HPDE6-E6E7 (cell line): ENCODE measurements at regions not wholly inside any gene's neighbourhood (a gene's known extent, or its start where the extent isn't known, plus 50 kb on each side); places are given as distances from the start of the nearest gene placed in this dataset.

Experiments used
- DNase-seq: peaks from one replicate; pipeline ENCODE4 v3.0.0; 2011; ENCODE audit warnings: missing footprints; ENCODE audit errors: extremely low spot score

DNA sequence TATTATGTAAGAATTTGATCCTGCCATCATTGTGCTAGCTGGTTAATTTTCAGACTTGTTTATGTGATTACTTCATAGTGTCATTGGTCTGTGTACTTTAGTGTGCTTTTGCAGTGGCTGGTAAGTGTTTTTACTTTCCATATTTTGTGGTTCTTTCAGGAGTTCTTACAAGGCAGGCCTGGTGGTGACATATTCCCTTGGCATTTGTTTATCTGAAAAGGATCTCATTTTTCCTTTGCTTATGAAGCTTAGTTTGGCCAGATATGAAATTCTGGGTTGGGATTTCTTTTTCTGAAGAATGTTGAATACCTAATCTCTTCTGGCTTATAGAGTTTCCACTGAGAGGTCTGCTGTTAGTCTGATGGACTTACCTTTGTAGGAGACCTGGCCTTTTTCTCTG, 72.8 kb upstream of the MC4R start:
- no peak for DNase-seq

DNA sequence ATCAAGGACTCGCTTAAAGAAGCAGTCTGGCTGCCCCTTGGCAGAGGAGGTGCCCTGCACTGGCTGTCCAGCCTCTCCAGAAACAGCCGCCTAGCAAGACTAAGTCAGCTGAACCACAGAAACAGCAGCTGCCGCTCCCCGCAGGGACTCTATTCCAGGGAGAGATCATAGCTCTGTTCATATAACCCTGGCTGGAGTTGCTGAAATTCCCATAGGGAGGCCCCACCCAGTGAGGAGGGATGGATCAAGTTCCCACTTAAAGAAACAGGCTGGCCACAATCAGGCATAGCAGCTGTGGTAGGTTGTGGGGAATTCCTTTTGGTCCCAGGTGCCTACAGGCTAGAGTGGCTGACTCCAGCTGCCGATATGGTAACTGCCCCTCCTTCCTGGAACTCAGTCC, 74.2 kb upstream of the MC4R start:
- DNase-seq = no peak

DNA sequence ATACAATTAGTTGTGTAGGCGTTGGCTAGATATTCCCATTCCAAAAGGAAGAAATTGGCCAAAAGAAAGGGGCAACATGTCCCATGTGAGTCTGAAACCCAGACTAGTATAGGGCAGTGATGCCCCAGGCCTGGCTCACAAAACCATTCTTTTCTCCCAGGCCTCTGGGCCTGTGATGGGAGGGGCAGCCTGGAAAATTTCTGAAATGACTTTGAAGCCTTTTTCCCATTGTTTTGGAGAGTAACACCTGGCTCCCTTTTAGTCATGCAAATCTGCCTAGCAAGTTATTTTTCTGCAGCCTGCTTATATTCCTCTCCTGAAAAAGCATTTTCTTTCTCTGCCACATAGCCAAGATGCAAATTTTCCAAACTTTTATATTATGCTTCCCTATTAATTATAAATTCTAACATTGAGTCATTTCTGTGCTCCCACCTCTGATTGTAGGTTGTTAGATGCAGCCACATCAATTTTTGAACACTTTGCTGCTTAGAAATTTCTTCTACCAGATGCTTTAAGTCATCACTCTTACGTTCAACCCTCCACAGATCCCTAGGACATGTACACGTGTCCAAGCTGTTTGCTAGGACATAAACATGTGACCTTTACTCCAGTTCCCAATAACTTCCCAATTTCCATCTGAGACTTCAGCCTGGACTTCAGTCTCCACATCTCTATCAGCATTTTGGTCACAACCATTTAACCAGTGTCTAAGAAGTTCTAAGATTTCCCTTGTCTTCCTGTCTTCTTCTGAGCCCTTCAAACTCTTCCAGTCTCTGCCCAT, 76.1 kb upstream of the MC4R start:
- no peak for DNase-seq

DNA sequence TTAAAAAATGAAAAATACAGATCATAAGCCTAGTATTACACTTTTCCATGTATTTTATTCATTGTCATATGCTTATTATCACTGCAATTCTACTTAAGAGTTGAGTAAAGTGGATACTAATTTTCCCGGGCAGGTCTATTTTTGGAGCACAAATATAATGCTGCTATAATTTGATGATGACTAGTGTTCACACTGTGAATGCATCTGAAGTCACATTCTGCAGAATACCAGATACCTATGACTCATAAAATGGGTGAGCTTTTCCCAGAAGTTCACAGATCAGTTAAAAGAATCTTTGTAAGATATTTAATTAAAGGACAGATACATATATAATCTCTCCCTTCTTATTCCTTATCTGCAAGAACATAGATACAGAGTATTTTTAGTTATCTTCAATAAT, 79.8 kb upstream of the MC4R start:
- DNase-seq = peak; percentile 21

DNA sequence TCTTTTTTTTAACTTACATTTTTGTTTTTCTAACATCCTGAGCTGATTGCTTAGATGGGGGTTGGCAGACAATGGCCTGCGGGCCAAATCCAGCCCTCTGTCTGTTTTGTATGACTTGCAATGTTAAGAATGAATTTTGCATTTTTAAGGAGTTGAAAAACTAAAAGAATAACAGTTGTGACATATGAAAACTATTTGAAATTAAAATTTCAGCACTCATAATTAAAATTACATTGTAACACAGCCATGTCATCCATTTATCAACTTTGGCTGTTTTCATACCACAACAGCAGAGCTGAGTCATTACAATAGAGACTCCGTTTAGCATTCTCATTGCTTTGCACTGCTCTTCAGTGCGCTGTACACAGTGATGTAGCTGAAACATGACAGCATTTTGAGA, 94.1 kb upstream of the MC4R start:
- DNase-seq = no peak

DNA sequence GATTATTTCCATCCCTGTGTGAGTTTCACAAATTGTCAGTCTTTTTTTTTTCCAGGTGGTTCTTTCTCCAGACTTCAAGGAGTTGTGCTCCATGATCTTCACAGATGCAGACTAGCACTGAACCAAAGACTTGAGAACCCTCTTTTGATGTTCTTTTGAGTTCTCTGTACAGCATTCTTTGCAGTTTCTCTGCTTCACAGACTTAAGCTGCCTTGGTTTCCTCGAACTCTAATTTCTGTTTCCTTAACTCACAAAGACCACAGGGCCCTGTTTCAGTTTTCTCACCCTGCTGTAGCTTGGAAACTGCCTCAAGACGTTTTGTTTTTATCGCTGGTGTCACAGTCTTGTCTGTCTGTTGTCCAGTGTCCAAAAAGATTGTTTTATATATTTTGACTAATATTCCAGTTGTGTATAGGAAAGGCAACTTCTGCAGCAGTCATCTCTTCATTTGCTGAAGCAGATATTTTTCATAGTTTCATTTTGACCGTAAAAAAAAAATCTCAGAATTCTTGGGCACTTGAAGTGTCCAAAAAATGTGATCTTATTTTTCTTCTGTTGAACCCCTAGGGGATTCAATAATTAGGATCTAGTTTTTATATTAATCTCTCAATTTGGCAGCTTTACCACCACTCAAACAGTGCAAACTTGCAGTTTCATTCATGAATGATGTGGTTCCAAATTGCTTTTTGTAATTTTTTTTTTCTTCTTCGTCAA, 97.0 kb upstream of the MC4R start:
- DNase-seq = no peak

DNA sequence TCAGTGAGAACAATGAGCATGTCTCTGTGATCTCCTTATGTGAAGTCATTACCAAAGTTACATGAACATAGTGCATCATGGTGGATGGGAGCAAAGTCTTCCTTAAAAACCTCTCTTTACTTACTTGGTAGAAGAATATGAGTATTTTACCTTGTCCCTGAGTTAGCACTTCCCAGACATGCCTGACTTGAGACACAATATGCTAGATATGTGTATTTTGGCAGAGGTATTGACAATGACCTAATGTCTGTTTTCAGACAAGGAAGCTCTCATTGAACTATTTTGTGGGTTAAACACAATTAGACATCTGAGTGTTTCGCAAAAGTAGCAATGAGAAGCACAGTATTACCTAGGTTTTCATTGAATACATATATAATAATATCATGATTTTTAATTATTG, 99.1 kb upstream of the MC4R start:
- no peak for DNase-seq

DNA sequence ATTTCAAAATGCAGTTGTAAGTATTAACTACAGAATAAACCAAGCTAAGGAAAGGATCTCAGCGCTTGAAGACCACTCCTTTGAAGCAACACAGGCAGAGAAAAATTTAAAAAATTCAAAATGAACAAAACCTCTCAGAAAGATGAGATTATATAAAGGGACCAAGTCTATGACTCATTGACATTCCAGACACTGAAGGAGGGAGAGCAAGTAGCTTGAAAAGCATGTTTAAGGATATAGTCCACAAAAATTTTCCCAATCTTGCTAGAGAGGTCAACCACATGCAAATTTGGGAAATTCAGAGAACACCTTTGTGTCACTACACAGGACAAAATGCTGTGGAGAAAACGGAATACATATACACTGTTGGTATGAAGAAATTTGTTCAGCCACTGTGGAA, 112.6 kb upstream of the MC4R start:
- DNase-seq = no peak

DNA sequence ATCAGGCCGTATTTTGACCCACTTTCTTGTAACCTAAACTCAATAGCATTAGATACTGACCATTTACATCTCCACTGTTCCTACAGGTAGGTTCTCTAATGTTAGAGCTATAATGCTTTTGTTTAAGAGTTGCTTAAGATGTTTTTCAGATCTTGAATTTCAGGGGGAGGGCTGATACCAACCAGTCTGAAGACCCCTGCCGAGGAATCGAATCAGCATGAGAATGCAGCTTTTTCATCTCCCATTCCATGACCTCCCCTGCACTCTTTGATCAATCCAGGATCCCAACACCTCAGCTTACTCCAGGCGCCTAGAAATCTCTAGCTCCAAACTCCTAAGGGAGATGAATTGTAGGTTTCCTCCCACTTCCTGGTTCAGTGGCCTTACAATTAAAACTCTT, 120.5 kb upstream of the MC4R start:
- no peak for DNase-seq

DNA sequence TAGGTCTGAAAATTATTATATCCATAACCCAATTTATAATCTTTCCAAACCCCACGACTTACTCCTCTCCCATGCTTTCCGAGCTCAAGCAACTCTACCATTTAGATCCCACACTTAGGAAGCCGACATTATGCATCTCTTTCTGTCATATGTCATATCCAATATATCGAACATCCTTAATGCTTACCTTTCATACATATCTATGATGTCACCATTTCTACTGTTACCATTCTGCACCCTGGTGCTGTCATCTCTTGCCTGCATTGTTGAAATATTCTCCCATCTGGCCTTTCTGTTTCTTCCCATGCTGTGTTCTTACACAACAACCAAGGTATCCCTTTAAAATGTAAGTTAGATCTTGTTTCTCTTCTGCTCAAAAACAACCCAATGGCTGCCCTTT, 127.1 kb upstream of the MC4R start:
- DNase-seq = no peak

DNA sequence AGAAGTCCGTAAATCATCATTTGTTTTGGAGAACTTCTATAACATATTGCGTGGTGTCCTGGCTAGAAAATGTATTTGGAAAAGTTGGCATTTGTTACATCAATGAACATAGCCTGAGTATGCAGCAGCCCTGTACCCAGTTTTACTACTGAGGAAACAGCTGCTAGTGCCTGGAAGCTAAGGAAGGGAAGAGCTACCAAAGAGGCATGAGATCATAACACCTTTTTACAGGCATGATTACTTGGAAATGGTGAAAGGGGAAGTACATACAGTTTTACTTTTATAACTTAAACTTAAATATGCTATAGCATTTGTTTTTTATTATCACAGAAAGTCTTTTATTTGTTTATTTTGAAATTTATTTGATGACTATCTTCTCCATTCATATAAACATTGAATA, 128.4 kb upstream of the MC4R start:
- DNase-seq = no peak

DNA sequence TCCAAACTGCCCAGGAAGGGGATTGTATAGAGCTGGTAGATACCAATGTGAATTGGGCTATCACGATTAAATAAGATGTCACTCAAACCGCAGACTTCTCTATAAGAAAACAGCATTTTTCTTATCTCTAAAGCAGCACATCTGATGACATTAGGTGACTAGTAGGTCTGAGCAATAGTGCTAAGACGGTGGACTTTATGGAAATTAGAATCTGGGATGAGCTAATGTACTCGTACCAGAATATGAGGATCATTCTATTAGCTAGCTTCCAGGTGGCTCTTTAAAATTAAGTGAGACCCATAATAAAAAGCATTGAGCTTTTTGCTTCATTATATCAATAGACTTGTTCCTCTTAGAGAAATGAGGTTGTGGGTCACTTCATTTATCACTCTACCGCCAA, 130.0 kb upstream of the MC4R start:
- no peak for DNase-seq

DNA sequence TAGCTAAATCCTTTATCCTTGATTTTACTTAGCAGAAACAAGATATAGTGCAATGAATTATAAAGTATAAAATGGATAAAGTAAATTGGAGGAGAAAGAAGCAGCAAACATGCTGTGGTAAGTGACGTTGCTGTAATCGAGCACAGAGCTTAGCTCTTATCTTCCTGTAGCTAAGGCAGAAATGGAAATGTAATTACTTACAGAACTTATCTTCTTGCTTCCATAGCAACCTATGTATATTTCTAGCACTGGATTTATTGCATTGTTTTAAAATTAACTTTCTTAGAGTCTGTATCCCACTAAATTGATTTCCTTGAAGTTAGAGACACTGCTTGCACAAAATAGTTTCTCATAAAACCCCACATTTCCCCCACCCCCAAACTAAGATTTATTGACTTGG, 130.6 kb upstream of the MC4R start:
- DNase-seq = no peak

DNA sequence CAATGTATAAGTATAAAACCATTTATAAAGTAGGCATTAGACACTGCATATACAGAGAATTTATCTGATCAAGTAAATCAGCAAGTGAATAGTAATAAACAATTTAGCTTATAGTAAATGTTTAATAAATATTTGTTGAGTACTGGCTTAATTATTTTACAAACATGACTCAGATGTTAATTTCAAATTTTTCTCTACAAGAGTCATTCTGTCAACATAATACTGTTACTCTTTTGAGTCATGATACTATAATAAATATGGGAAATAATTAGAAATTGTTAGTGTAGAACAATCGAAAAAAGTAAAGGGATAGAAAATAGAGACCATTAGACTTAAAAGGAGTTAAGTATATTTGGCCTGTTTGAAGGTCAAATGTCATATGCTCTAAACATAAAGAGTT, 133.6 kb upstream of the MC4R start:
- no peak for DNase-seq

DNA sequence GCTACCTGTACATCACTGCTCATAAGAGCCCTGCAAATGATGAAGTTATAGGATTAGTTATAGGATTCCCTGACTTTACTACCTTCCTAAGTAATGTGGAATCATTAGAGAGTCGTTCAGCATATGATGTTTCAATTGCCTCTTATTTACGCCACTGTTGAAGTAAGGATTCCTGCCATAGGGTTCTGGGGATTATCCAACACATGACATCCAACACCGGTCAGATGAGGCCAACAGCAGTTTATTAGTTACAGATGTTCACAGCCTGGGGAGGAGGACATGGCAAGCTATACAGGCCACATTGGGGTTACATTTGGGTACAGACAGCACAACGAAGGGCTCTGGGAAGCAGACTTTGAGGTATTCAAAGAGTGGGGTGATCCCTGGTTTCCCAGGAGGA, 134.1 kb upstream of the MC4R start:
- no peak for DNase-seq

DNA sequence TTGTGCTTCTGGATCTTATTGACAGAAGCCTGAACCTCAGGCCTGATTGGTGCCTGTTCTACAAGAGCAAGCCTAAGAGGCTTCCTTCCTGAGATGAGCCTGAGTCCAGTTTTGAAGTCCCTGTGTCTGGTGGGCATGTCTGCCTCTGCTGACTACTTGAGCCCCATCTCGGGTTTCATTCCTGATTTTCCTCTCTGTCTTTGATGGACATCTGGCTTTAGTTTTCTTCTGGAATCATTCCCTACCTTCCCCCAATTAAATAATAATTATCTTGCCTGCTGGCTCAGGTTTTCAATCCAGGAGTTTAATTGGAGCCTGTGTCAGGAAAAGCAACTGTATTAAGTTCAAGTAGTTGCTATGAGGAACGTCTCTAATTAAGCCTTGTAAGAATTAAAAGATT, 135.5 kb upstream of the MC4R start:
- no peak for DNase-seq

DNA sequence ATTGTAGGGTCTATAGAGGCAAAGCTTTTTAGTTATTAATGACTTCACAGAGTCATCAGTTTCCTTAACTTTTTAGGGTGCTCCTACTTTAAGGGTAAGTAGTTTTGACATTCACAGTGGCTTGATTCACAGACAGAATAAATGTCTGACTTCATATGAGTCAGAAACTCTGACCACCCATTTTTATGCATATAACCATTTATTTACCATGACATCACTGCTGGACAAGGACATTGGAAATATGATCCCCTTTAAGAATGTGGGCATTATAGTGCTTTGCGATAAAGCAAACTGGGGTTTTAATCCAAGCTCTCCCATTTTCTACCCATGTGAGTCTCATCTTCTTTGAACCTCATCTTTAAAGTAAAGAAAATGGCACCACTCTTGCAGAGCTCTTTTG, 162.0 kb upstream of the MC4R start:
- DNase-seq = no peak

DNA sequence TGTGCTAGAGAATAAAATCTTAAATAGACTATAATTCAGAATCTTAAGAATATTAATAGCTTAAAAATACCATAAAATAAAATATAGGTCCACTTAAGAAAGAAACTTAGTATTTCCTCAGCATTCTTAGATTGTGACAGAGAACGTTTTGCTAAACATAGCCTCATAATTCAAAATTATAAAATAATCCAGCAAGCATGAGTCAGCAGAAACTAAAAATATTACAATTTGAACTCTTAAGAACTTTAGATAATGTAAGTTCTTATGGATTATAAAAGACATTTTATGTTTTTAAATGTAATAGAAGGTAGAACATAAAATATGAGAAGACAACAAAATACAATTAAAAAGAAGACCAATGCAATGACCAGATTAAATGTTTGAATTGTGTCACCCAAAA, 164.5 kb upstream of the MC4R start:
- no peak for DNase-seq

DNA sequence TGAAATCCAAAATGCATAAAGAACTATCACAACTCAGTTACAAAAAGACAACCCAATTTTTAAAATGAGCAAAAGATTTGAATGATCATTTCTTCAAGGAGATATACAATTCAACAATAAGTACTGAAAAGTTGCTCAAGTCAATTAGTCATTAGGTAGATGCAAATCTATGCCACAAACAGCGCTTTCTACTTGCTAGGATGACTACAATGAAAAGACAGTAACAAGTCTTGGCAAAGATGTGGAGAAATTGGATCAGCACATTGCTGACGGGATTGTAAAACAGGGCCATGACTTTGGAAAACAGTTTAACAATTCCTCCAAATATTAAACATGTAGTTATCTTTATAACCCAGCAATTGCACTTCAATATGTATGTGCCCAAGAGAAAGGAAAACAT, 166.3 kb upstream of the MC4R start:
- no peak for DNase-seq

DNA sequence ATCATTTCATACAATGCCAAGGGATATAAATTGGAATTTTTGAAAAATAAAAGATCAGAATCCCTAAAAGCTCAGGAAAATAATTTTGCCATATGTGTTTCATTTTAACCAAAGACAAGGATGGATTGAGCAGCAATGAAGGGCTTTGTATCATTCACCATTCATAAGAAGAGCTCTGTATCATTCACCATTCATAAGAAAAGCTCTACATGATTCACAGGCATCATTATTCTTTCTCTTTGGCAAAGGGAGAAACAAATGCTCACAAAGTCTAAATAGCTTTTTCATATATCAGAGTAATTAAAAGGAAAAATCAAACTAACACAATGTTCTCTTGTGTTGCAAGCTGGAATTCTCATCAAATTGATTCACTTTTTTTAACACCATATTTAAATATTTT, 169.1 kb upstream of the MC4R start:
- no peak for DNase-seq

DNA sequence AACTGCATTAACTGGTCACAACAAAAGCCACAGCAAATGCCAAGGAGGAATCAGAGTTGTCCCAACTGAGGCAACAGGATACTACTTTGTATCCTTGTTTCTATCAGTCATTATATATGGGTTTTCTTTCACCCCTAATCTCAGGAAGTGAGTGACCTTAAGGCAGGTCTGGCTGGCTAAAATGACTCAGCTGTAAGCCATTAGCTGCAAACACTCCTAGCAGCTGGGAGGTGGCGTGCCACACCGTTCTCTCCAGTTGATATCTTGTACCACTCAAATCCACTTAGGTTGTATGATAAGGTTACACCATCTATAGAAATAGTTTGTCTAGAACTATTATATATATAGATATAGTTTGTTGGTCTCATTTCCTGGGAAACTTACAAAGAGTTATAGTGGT, 171.1 kb upstream of the MC4R start:
- no peak for DNase-seq

DNA sequence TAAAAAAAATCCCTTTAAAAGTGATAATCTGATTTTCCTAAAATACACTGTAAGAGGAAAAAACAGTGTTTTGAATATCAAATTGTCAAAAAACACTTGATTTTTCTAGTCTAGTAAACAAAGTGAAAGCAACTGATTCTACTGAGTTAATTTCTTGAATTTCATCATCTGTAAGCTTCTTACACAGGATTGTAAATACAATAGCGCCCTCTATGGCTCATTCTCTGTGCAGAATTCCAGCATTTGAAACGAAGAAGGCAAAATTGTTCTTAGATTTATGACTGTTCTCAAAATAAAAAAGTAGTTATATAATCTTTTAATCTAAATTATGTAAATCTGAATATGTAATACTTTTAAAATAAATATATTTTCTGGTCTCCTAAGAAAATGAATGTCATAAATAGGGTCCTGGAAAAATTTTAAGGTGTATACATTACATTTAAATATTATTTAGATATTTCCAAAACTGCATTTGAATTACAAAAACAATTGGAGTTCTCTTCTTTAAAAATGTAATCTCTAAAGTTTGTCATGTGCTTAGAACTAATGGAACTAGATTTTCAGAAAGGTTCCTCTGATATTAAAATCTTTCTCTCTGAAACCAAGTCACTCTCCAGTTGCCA, 176.9 kb upstream of the MC4R start:
- DNase-seq = peak; percentile 10

DNA sequence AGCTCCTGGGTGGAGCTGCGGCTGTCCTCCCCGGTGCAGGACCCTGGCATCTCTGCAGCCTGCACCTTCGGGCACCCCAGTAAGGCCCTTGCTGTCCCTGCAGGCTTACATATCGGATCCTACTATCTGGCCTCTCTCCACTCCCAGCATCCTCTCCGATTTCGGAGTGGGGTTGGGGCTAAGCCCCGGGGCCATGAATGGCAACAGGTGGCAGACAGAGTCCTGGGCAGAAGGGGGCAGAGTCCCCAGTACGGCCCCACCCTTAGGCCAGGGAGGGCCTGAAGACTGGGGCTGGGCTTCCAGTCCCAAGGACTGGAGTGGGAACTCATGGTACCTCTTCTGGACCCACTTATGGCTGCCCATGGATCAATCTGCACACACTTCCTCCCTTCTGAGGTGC, 180.4 kb upstream of the MC4R start:
- no peak for DNase-seq
